GM12865 (cell line): ENCODE measurements at regions not wholly inside any gene's neighbourhood (a gene's known extent, or its start where the extent isn't known, plus 50 kb on each side); places are given as distances from the start of the nearest gene placed in this dataset.
"Not testable (repeated sequence)": the region's sequence is repeated elsewhere in the genome, so short reads cannot be mapped to it uniquely, and the experiment has no call there.

Source experiments
- DNase-seq: peaks from one replicate; pipeline ENCODE4 v3.0.0; 2010; ENCODE audit warnings: low read depth
- H3K4me3 ChIP-seq: 2 replicates; pipeline ENCODE4 v1.5.1; 2011; ENCODE audit warnings: mild to moderate bottlenecking, low read depth, low read length, control low read depth
- CTCF ChIP-seq: IDR thresholded peaks from 2 replicates; pipeline ENCODE4 v1.5.1; 2011; ENCODE audit warnings: low read length, control low read depth, low read depth, inconsistent platforms; ENCODE audit not compliant: insufficient read depth; ENCODE audit errors: missing control alignments

GRCh38 chr20:20795721-20796120, 83.3 kb upstream of the RALGAPA2 start:
- no peak for DNase-seq
- H3K4me3 ChIP-seq = no peak overlapping the region
- TF ChIP-seq CTCF = no peak

GRCh38 chr20:20795119-20795518, 82.7 kb upstream of the RALGAPA2 start:
- no peak for TF ChIP-seq CTCF
- H3K4me3 ChIP-seq = no peak overlapping the region
- no peak for DNase-seq

GRCh38 chr20:20793591-20793990, 81.1 kb upstream of the RALGAPA2 start:
- no peak for TF ChIP-seq CTCF
- no peak for DNase-seq
- no peak overlapping the region for H3K4me3 ChIP-seq

- no peak for DNase-seq
- H3K4me3 ChIP-seq = no peak overlapping the region
- TF ChIP-seq CTCF = no peak
Observed at GRCh38 chr20:20791664-20792568, 79.5 kb upstream of the RALGAPA2 start.

- TF ChIP-seq CTCF = no peak
- DNase-seq = no peak
- no peak overlapping the region for H3K4me3 ChIP-seq
Observed at GRCh38 chr20:20788308-20788707, 75.9 kb upstream of the RALGAPA2 start.

GRCh38 chr20:20786428-20786827, 74.0 kb upstream of the RALGAPA2 start:
- no peak overlapping the region for H3K4me3 ChIP-seq
- TF ChIP-seq CTCF = no peak
- DNase-seq = no peak

- no peak overlapping the region for H3K4me3 ChIP-seq
- TF ChIP-seq CTCF = no peak
- no peak for DNase-seq
Observed at GRCh38 chr20:20785226-20785625, 72.8 kb upstream of the RALGAPA2 start.

- H3K4me3 ChIP-seq, DNase-seq: not testable (repeated sequence)
Observed at GRCh38 chr20:20784450-20784849, 72.0 kb upstream of the RALGAPA2 start.
